KOPT-K1 (cell line): ENCODE measurements at regions not wholly inside any gene's neighbourhood (a gene's known extent, or its start where the extent isn't known, plus 50 kb on each side); places are given as distances from the start of the nearest gene placed in this dataset.
"Not testable (repeated sequence)": the region's sequence is repeated elsewhere in the genome, so short reads cannot be mapped to it uniquely, and the experiment has no call there.

Experiments
- H3K27ac ChIP-seq: fragments of 200-600 bp; sonication (generic); 2 replicates; pipeline ENCODE4 v1.5.1; 2016; ENCODE audit warnings: antibody characterized with exemption, mild to moderate bottlenecking, low read depth, low read length; ENCODE audit not compliant: poor library complexity, severe bottlenecking
- H3K36me3 ChIP-seq: fragments of 200-600 bp; sonication (generic); 2 replicates; pipeline ENCODE4 v1.5.1; 2017; ENCODE audit warnings: antibody characterized with exemption, mild to moderate bottlenecking, low read length, moderate library complexity; ENCODE audit not compliant: insufficient read depth
- H3K9me3 ChIP-seq: fragments of 200-600 bp; sonication (generic); 2 replicates; pipeline ENCODE4 v1.5.1; 2017; ENCODE audit warnings: antibody characterized with exemption, low read length, mild to moderate bottlenecking; ENCODE audit not compliant: insufficient read depth, poor library complexity, severe bottlenecking

- Histone ChIP-seq H3K9me3 (no peaks in the 10 kb centered on the region), H3K36me3 (no peaks in the 10 kb centered on the region), H3K27ac (no peak overlapping the region)
Measured at GRCh38 chr3:34077417-34078195, 279.2 kb downstream of the PDCD6IP start.

- no peak overlapping the region for H3K27ac ChIP-seq
- H3K36me3 ChIP-seq = no peaks in the 10 kb centered on the region
- H3K9me3 ChIP-seq = no peaks in the 10 kb centered on the region
Measured at GRCh38 chr3:34078418-34078817, 280.0 kb downstream of the PDCD6IP start.

DNA sequence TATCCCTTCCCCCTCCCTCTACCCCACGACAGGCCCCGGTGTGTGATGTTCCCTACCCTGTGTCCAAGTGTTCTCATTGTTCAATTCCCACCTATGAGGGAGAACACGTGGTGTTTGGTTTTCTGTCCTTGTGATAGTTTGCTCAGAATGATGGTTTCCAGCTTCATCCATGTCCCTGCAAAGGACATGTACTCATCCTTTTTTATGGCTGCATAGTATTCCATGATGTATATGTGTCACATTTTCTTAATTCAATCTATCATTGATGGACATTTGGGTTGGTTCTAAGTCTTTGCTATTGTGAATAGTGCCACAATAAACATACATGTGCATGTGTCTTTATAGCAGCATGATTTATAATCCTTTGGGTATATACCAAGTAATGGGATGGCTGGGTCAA, 281.4 kb downstream of the PDCD6IP start:
- H3K27ac ChIP-seq, H3K9me3 ChIP-seq, H3K36me3 ChIP-seq: not testable (repeated sequence)

DNA sequence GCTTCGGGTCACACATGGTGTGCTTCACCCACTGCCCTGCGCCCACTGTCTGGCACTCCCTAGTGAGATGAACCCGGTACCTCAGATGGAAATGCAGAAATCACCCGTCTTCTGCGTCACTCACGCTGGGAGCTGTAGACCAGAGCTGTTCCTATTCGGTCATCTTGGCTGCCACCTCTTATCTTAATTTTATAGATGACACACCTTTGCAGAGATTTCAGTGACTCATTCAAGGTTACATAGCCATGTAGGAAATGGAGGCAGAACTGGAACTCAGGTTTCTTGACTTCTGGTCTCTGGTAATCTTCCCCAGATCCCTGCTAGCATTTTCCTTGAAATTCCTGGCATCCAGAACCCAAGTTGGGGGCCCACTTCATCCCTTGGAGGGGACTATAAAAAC, 291.9 kb downstream of the PDCD6IP start:
- not testable (repeated sequence) for H3K36me3 ChIP-seq, H3K27ac ChIP-seq, H3K9me3 ChIP-seq

- no peaks in the 10 kb centered on the region for H3K36me3 ChIP-seq
- H3K9me3 ChIP-seq = no peaks in the 10 kb centered on the region
Measured at GRCh38 chr3:34090876-34091275, 292.4 kb downstream of the PDCD6IP start.

GRCh38 chr3:34094280-34094679, 295.9 kb downstream of the PDCD6IP start:
- not testable (repeated sequence) for H3K36me3 ChIP-seq, H3K27ac ChIP-seq, H3K9me3 ChIP-seq

More at GRCh38 chr3:34090876-34091275, 292.4 kb downstream of the PDCD6IP start:
- H3K27ac ChIP-seq = no peak overlapping the region

GRCh38 chr3:34102288-34102687, 303.9 kb downstream of the PDCD6IP start:
- H3K9me3 ChIP-seq = no peaks in the 10 kb centered on the region
- H3K36me3 ChIP-seq = no peaks in the 10 kb centered on the region
- H3K27ac ChIP-seq = no peak overlapping the region

GRCh38 chr3:34106379-34106778, 307.9 kb downstream of the PDCD6IP start:
- H3K36me3 ChIP-seq = no peaks in the 10 kb centered on the region
- no peak overlapping the region for H3K27ac ChIP-seq
- H3K9me3 ChIP-seq = no peaks in the 10 kb centered on the region

- Histone ChIP-seq H3K27ac (no peak overlapping the region), H3K9me3 (no peaks in the 10 kb centered on the region), H3K36me3 (no peaks in the 10 kb centered on the region)
Measured at GRCh38 chr3:34106879-34107278, 308.4 kb downstream of the PDCD6IP start.

- Histone ChIP-seq H3K36me3 (no peaks in the 10 kb centered on the region), H3K9me3 (no peaks in the 10 kb centered on the region), H3K27ac (no peak overlapping the region)
Measured at GRCh38 chr3:34107669-34108068, 309.2 kb downstream of the PDCD6IP start.

DNA sequence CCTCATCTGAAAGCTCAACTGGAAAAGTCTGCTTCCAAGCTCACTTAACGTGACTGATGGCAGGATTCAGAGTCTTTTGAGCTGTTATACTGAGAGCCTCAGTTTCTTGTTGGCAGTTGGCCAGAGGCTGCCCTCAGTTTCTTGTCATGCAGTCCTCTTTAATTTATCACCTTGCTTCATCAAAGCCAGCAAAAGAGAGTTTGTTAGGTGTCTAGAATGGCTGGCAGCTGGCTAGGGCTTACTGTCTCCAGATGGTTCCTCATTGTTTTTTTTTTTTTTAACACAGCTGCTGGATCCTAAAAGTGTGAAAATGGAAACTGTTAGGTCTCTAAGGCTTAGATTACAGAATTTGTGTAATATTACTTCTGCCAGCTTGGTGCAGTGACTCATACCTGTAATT, 310.6 kb downstream of the PDCD6IP start:
- no peak overlapping the region for H3K27ac ChIP-seq
- H3K9me3 ChIP-seq = no peaks in the 10 kb centered on the region
- H3K36me3 ChIP-seq = no peaks in the 10 kb centered on the region

GRCh38 chr3:34109846-34110245, 311.4 kb downstream of the PDCD6IP start:
- Histone ChIP-seq H3K9me3 (no peaks in the 10 kb centered on the region), H3K27ac (no peak overlapping the region), H3K36me3 (no peaks in the 10 kb centered on the region)

DNA sequence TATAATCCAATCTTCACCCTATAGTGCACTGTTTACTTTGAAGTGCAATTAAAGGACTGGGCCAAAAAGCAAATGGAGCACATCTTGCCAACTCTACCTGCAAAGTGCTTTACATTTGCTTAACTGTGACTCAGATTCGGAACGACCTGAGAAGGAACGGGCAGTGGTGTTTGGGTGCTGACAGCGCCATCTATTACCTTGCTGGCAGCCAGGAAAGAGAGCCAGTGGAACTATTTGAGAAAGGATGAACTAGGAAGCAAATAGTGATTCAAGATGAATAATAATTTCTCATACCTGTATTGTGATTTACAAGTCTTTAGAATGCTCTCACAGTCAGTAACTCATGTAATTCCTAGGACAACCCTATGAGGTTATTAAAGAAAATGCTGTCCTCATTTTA, 312.9 kb downstream of the PDCD6IP start:
- no peak overlapping the region for H3K27ac ChIP-seq
- no peaks in the 10 kb centered on the region for H3K9me3 ChIP-seq

GRCh38 chr3:34112261-34112660, 313.8 kb downstream of the PDCD6IP start:
- not testable (repeated sequence) for H3K9me3 ChIP-seq

More for the DNA sequence above, 312.9 kb downstream of the PDCD6IP start:
- H3K36me3 ChIP-seq = no peaks in the 10 kb centered on the region

GRCh38 chr3:34131091-34131490, 332.7 kb downstream of the PDCD6IP start:
- H3K36me3 ChIP-seq = no peaks in the 10 kb centered on the region
- H3K9me3 ChIP-seq = peaks cover 11% of the 10 kb centered on the region
- H3K27ac ChIP-seq = no peak overlapping the region

More at GRCh38 chr3:34112261-34112660, 313.8 kb downstream of the PDCD6IP start:
- H3K27ac ChIP-seq, H3K36me3 ChIP-seq: not testable (repeated sequence)

GRCh38 chr3:34132069-34132692, 333.8 kb downstream of the PDCD6IP start:
- Histone ChIP-seq H3K27ac (no peak overlapping the region), H3K9me3 (peaks cover 11% of the 10 kb centered on the region), H3K36me3 (no peaks in the 10 kb centered on the region)
